ENCODE measurements at regions not wholly inside any gene's neighbourhood (a gene's known extent, or its start where the extent isn't known, plus 50 kb on each side); places are given as distances from the start of the nearest gene placed in this dataset.
A peak's percentile ranks its signal among the peaks of the same experiment; 100 is the strongest.

GRCh38 chr2:71277536-71278103 lies 50.7 kb upstream of the PAIP2B start:
- FAIRE-seq: no peak
- DNase-seq (ENCODE audit: insufficient read length, low spot score): no peak

- FAIRE-seq: no peak
- no peak for DNase-seq (ENCODE audit: insufficient read length, low spot score)
These were observed 50.2 kb upstream of the PAIP2B start for GRCh38 chr2:71277147-71277475.

DNA sequence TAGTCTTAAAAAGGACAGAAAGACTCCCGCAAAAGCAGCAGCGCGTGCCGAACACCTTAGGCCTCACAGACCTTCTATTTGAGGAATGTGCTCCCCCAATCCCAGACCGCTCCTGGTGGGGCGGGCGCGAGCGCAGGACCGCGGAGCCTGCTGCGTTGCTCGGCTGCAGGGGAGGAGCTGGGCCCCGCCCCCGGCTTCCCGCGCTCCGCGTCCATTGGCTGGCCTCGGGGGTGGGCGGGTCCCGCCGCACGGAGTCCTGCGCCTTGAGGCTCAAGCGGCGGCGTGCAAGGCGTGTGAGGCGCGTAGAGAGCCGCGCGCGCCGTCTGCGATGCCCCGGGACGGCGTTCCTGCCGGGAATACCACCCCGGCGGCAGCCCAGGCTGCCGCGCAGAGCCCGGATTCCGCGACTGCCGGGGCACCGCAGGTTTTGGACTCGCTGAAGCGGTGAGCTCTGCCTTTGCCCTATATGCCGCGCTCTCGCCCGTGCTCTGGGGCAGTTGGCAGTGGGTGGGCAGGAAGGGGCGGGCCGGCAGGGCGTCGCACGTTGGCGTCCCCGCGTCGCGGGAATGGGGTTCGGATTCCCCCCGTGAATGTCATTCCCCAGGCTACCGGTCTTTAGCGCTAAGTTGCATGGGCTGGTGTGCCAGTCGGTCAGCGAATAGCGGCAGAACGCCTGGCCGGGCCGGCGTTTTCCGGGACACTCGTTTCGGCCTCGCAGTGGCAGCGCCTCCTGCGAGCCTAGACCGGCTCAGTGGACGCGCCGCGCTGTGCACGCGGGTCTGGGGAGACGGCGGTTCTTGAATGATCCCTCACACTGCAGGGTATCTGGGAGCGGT lies 49.6 kb upstream of the PAIP2B start:
- FAIRE-seq (peak; percentile 49), DNase-seq (ENCODE audit: insufficient read length, low spot score) (peak; percentile 85)
